ENCODE measurements at regions not wholly inside any gene's neighbourhood (a gene's known extent, or its start where the extent isn't known, plus 50 kb on each side); places are given as distances from the start of the nearest gene placed in this dataset.

DNA sequence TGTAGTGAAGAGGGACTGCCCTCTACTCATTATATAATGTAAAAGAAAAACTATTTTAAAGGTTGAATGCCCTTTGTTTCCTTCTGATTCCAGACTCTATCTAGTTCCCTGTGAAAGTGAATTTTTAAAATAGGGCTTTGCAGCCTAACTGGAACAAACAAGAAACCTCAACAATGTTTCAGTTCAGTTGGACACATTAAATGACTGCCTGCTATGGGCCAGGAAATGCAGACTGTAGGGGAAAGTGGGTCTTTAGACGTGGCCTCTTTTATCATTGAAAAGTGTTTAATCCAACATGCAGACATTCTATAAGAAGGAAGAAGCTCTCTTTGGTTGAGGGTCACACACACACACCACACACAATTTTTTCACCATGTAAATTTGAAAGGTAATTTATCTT, 289.1 kb downstream of the ICE1 start:
- Histone ChIP-seq H3K4me1 (ENCODE audit: control insufficient read depth, insufficient read depth, low read length) (peaks cover 3% of the 10 kb centered on the region), H3K9me3 (ENCODE audit: control insufficient read depth in 2 of 2, low read length in 2 of 2) (no peaks in the 10 kb centered on the region), H3K27me3 (ENCODE audit: control insufficient read depth in 1 of 2, insufficient read depth in 2 of 2, low read length in 2 of 2) (no peaks in the 10 kb centered on the region), H3K9ac (ENCODE audit: low read length in 2 of 2) (no peak overlapping the region), H3K36me3 (ENCODE audit: control insufficient read depth in 2 of 2, insufficient read depth in 2 of 2, low read length in 2 of 2) (no peaks in the 10 kb centered on the region), H3K4me3 (ENCODE audit: low read length in 2 of 2) (no peak overlapping the region), H3K27ac (ENCODE audit: low read length) (no peak overlapping the region)

DNA sequence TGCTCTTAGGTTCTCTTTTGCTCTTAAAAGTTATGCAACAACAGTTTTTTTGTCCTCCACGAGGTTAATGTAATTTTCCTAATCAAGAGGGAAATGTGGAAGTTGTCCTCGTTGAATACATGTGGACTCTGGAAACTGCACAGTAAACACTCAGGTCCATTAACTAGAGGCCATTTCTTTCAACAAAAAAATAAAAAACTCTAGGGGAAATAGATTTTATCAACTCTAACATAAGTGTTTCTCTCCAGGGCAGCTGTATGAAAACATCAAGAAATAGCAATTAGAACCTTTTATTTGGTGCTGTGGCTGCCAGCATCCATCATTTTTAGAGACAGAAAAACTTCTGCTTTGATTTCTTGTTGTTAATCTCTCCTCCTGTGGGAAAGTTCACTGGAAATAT, 288.6 kb downstream of the ICE1 start:
- no peak overlapping the region for H3K27ac ChIP-seq (ENCODE audit: low read length)
- no peaks in the 10 kb centered on the region for H3K36me3 ChIP-seq (ENCODE audit: control insufficient read depth in 2 of 2, insufficient read depth in 2 of 2, low read length in 2 of 2)
- no peak overlapping the region for H3K9ac ChIP-seq (ENCODE audit: low read length in 2 of 2)
- H3K9me3 ChIP-seq (ENCODE audit: control insufficient read depth in 2 of 2, low read length in 2 of 2) = no peaks in the 10 kb centered on the region
- H3K4me1 ChIP-seq (ENCODE audit: control insufficient read depth, insufficient read depth, low read length) = peaks cover 3% of the 10 kb centered on the region
- H3K27me3 ChIP-seq (ENCODE audit: control insufficient read depth in 1 of 2, insufficient read depth in 2 of 2, low read length in 2 of 2) = no peaks in the 10 kb centered on the region
- H3K4me3 ChIP-seq (ENCODE audit: low read length in 2 of 2) = no peak overlapping the region

DNA sequence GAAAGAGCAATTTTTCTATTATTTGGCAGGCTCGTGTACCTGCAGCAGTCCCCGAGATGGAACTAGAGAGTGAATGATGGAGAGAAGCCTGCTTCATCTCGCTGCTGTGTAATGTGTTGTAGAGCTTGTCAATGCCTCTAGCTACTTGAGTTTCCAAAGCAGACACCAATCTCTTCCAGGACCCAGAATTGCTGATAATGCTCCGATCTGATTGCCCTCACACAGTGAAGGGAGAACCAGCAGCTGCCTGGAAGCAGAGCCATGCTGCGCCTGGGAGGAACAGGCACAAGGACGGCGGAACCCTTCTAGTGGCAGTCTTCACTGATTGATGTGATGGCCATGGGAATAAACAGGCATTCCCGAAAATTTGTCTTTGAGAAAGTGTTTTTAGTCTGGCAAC, 288.0 kb downstream of the ICE1 start:
- Histone ChIP-seq H3K9me3 (ENCODE audit: control insufficient read depth in 2 of 2, low read length in 2 of 2) (no peaks in the 10 kb centered on the region), H3K27me3 (ENCODE audit: control insufficient read depth in 1 of 2, insufficient read depth in 2 of 2, low read length in 2 of 2) (no peaks in the 10 kb centered on the region), H3K27ac (ENCODE audit: low read length) (no peak overlapping the region), H3K4me1 (ENCODE audit: control insufficient read depth, insufficient read depth, low read length) (peaks cover 3% of the 10 kb centered on the region), H3K36me3 (ENCODE audit: control insufficient read depth in 2 of 2, insufficient read depth in 2 of 2, low read length in 2 of 2) (no peaks in the 10 kb centered on the region), H3K9ac (ENCODE audit: low read length in 2 of 2) (peak overlapping the region in 1 of 2 donors; percentile 13), H3K4me3 (ENCODE audit: low read length in 2 of 2) (peak overlapping the region in 1 of 2 donors; percentile 8)

DNA sequence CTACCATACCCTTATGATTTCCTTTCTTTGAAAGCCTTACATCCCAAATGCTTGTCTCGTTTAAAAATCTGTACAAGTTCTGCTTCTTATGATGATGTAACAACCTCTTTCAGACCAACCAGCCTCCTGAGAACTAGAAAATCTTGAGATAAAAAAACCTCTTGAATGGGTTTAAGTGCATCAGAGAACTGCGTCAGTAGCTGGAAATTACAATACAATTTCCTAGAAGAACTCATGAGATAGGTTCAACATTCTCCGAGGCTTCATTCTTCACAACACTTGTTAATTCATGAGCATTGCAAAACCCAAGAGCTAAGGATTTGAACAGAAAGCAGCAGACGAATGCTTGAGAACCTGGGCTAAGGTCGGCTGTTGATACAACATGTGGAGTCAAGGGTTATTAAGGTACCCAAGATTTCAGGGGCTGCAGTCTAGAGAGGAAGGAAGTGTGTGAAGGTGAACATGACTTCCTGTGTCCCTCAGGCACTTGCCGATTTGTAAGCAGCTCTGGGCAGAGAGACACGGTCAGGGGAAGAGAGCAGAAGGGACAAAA, 286.0 kb downstream of the ICE1 start:
- Histone ChIP-seq H3K27ac (ENCODE audit: low read length) (no peak overlapping the region), H3K4me3 (ENCODE audit: low read length in 2 of 2) (no peak overlapping the region), H3K4me1 (ENCODE audit: control insufficient read depth, insufficient read depth, low read length) (peaks cover 3% of the 10 kb centered on the region), H3K9ac (ENCODE audit: low read length in 2 of 2) (no peak overlapping the region), H3K36me3 (ENCODE audit: control insufficient read depth in 2 of 2, insufficient read depth in 2 of 2, low read length in 2 of 2) (no peaks in the 10 kb centered on the region), H3K27me3 (ENCODE audit: control insufficient read depth in 1 of 2, insufficient read depth in 2 of 2, low read length in 2 of 2) (no peaks in the 10 kb centered on the region), H3K9me3 (ENCODE audit: control insufficient read depth in 2 of 2, low read length in 2 of 2) (no peaks in the 10 kb centered on the region)

DNA sequence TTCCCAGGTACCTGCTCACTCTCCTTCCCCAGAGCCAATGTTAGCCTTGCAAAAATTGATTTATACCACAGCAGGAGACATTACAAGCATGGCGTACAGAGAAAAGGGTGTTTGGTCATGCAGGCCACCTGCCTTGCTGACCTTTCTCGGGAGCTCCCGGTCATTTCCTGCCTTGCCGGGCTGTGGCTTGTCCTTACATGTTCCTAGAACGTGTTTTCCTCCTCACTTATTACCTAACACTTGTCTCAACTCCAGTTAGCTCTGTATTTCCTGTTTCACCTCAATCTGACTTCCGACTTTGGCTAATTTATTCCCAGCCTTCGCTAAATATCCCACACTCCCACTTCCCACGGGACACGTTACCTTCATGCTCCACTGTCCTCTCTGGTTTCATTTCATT, 282.5 kb downstream of the ICE1 start:
- H3K27ac ChIP-seq (ENCODE audit: low read length) = no peak overlapping the region
- no peak overlapping the region for H3K9ac ChIP-seq (ENCODE audit: low read length in 2 of 2)
- H3K9me3 ChIP-seq (ENCODE audit: control insufficient read depth in 2 of 2, low read length in 2 of 2) = no peaks in the 10 kb centered on the region
- H3K4me1 ChIP-seq (ENCODE audit: control insufficient read depth, insufficient read depth, low read length) = no peaks in the 10 kb centered on the region
- H3K4me3 ChIP-seq (ENCODE audit: low read length in 2 of 2) = no peak overlapping the region
- no peaks in the 10 kb centered on the region for H3K27me3 ChIP-seq (ENCODE audit: control insufficient read depth in 1 of 2, insufficient read depth in 2 of 2, low read length in 2 of 2)
- no peaks in the 10 kb centered on the region for H3K36me3 ChIP-seq (ENCODE audit: control insufficient read depth in 2 of 2, insufficient read depth in 2 of 2, low read length in 2 of 2)

DNA sequence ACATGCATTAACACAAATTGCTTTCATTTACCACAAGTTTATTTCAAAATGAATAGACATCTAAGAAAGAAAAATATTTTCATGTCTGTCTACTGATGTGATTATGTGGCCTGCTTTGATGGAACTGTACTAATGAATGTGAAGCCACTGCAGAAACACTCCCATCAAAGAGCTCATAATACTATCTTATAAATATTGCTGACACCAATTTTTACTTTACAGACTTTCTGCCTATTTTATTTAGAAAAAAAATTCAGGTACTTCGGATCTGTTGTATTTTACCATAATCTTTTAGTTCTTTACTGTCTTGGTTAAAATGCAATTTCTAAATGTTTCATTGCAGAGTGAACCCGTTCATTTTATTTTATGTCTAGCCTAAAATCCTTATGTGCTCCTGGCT, 281.9 kb downstream of the ICE1 start:
- no peaks in the 10 kb centered on the region for H3K36me3 ChIP-seq (ENCODE audit: control insufficient read depth in 2 of 2, insufficient read depth in 2 of 2, low read length in 2 of 2)
- H3K4me1 ChIP-seq (ENCODE audit: control insufficient read depth, insufficient read depth, low read length) = no peaks in the 10 kb centered on the region
- H3K27me3 ChIP-seq (ENCODE audit: control insufficient read depth in 1 of 2, insufficient read depth in 2 of 2, low read length in 2 of 2) = no peaks in the 10 kb centered on the region
- H3K9me3 ChIP-seq (ENCODE audit: control insufficient read depth in 2 of 2, low read length in 2 of 2) = no peaks in the 10 kb centered on the region
- no peak overlapping the region for H3K9ac ChIP-seq (ENCODE audit: low read length in 2 of 2)
- H3K27ac ChIP-seq (ENCODE audit: low read length) = no peak overlapping the region
- H3K4me3 ChIP-seq (ENCODE audit: low read length in 2 of 2) = no peak overlapping the region

DNA sequence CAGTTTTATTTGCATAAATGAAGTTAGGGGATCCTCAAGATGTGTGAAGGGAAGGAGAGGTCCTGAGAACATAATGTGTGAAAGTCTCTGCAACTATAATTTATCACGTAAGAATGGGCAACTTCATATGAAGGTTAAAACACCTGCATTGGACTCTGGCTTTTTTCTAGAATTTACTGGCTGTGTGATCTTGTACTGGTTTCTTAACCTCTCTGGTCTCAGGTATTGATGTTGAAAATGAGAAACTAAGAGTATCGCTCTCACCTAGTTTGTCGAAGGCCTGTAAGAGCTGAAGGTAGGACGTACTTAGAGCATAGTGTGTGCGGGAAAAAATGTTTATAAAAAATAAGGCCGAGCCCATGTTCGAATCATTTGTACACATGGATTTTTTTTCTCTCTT, 280.5 kb downstream of the ICE1 start:
- H3K27me3 ChIP-seq (ENCODE audit: control insufficient read depth in 1 of 2, insufficient read depth in 2 of 2, low read length in 2 of 2) = no peaks in the 10 kb centered on the region
- no peaks in the 10 kb centered on the region for H3K4me1 ChIP-seq (ENCODE audit: control insufficient read depth, insufficient read depth, low read length)
- no peaks in the 10 kb centered on the region for H3K9me3 ChIP-seq (ENCODE audit: control insufficient read depth in 2 of 2, low read length in 2 of 2)
- no peaks in the 10 kb centered on the region for H3K36me3 ChIP-seq (ENCODE audit: control insufficient read depth in 2 of 2, insufficient read depth in 2 of 2, low read length in 2 of 2)
- H3K27ac ChIP-seq (ENCODE audit: low read length) = no peak overlapping the region
- H3K9ac ChIP-seq (ENCODE audit: low read length in 2 of 2) = no peak overlapping the region
- no peak overlapping the region for H3K4me3 ChIP-seq (ENCODE audit: low read length in 2 of 2)

DNA sequence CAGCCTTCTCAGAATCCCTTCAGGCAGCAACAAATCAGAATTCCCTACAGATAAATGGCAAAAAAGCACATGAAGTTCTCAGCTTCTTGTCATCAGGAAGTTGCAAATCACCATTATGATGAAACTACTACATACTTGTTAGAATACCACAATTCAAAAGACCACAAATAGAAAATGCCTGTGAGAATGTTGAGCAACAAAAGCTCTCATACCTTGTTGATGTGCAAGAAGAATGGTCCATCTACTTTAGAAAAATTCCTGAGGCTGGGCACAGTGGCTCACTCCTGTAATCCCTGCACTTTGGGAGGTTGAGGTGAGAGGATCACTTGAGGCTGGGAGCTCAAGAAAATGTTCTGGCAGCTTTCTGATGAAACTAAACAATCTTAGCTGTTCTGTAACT, 278.1 kb downstream of the ICE1 start:
- Histone ChIP-seq H3K27me3 (ENCODE audit: control insufficient read depth in 1 of 2, insufficient read depth in 2 of 2, low read length in 2 of 2) (no peaks in the 10 kb centered on the region), H3K4me3 (ENCODE audit: low read length in 2 of 2) (no peak overlapping the region), H3K36me3 (ENCODE audit: control insufficient read depth in 2 of 2, insufficient read depth in 2 of 2, low read length in 2 of 2) (no peaks in the 10 kb centered on the region), H3K27ac (ENCODE audit: low read length) (no peak overlapping the region), H3K9ac (ENCODE audit: low read length in 2 of 2) (no peak overlapping the region), H3K9me3 (ENCODE audit: control insufficient read depth in 2 of 2, low read length in 2 of 2) (no peaks in the 10 kb centered on the region), H3K4me1 (ENCODE audit: control insufficient read depth, insufficient read depth, low read length) (no peaks in the 10 kb centered on the region)

DNA sequence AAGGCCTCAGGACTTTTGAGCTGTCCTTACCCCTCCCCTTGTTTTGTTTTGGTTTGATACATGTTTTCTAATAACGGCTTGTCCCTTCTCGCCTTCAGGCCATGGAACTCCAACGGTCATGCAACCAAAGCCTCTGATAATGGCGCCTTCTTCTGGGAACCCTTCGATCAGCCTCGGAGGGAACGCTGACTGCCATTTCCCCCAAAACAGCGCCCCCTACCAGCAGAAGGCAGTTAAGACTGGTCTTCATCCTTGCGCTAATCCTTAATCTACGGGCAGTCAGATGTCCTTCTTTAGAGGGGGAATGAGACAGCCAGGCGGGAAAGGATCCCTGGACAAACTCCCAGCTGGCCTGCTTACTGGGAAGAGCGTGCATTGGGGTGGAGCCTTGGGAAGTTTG, 276.6 kb downstream of the ICE1 start:
- H3K4me3 ChIP-seq (ENCODE audit: low read length in 2 of 2) = no peak overlapping the region
- no peak overlapping the region for H3K27ac ChIP-seq (ENCODE audit: low read length)
- no peaks in the 10 kb centered on the region for H3K4me1 ChIP-seq (ENCODE audit: control insufficient read depth, insufficient read depth, low read length)
- H3K27me3 ChIP-seq (ENCODE audit: control insufficient read depth in 1 of 2, insufficient read depth in 2 of 2, low read length in 2 of 2) = no peaks in the 10 kb centered on the region
- no peaks in the 10 kb centered on the region for H3K9me3 ChIP-seq (ENCODE audit: control insufficient read depth in 2 of 2, low read length in 2 of 2)
- H3K9ac ChIP-seq (ENCODE audit: low read length in 2 of 2) = no peak overlapping the region
- no peaks in the 10 kb centered on the region for H3K36me3 ChIP-seq (ENCODE audit: control insufficient read depth in 2 of 2, insufficient read depth in 2 of 2, low read length in 2 of 2)

DNA sequence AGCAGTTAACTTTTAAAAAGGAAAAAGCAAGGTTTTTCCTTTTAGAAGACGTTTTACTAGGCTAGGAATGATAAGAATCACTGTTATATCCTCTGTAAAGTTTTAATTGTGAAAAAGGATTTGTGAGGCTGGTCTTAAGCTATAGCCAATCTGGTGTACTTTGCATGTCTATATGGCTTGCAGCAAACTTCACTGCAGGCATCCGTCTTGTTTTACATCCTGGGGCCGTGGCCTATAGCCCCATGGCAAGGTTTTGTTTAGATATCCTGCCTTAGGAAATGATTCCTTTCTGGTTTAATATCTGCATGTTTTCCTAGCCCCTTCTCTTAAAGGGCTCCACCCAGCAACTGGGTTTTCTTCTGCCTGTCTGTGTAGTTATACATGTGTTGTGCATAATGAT, 272.8 kb downstream of the ICE1 start:
- H3K27ac ChIP-seq (ENCODE audit: low read length) = no peak overlapping the region
- H3K9ac ChIP-seq (ENCODE audit: low read length in 2 of 2) = no peak overlapping the region
- H3K27me3 ChIP-seq (ENCODE audit: control insufficient read depth in 1 of 2, insufficient read depth in 2 of 2, low read length in 2 of 2) = no peaks in the 10 kb centered on the region
- H3K4me3 ChIP-seq (ENCODE audit: low read length in 2 of 2) = no peak overlapping the region
- H3K9me3 ChIP-seq (ENCODE audit: control insufficient read depth in 2 of 2, low read length in 2 of 2) = no peaks in the 10 kb centered on the region
- H3K4me1 ChIP-seq (ENCODE audit: control insufficient read depth, insufficient read depth, low read length) = no peaks in the 10 kb centered on the region
- no peaks in the 10 kb centered on the region for H3K36me3 ChIP-seq (ENCODE audit: control insufficient read depth in 2 of 2, insufficient read depth in 2 of 2, low read length in 2 of 2)

DNA sequence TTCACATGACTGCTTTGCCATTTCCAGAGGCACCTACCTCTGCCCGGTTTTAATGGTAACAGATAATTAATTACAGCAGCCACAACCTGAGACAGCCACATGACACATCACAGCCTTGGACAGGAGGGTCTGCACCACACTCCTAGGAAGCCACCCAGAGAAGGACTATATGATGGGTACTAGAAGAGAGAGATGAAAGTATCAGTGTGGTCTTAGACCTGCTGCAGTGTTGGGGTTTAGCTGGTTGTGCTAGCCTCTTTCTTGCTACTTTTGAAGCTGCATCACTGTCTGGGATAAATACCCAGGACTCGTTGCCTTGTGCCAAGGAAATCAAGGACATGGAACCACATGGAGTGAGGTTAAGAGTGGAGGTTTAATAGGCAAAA, 266.4 kb downstream of the ICE1 start:
- Histone ChIP-seq H3K9me3 (ENCODE audit: control insufficient read depth in 2 of 2, low read length in 2 of 2) (peaks cover 0 to 3% of the 10 kb centered on the region in 2 donors), H3K4me1 (ENCODE audit: control insufficient read depth, insufficient read depth, low read length) (no peaks in the 10 kb centered on the region), H3K4me3 (ENCODE audit: low read length in 2 of 2) (no peak overlapping the region), H3K27me3 (ENCODE audit: control insufficient read depth in 1 of 2, insufficient read depth in 2 of 2, low read length in 2 of 2) (no peaks in the 10 kb centered on the region), H3K36me3 (ENCODE audit: control insufficient read depth in 2 of 2, insufficient read depth in 2 of 2, low read length in 2 of 2) (no peaks in the 10 kb centered on the region), H3K9ac (ENCODE audit: low read length in 2 of 2) (no peak overlapping the region), H3K27ac (ENCODE audit: low read length) (no peak overlapping the region)

Measured in stomach smooth muscle (tissue), 2 donors.